GM21390 (cell line): ENCODE measurements at regions not wholly inside any gene's neighbourhood (a gene's known extent, or its start where the extent isn't known, plus 50 kb on each side); places are given as distances from the start of the nearest gene placed in this dataset.

Experiments used
- ATAC-seq: cut with Tn5 transposase; IDR thresholded peaks from one replicate; pipeline ENCODE4 v1.9.1; 2021; ENCODE audit not compliant: unreplicated experiment

- no peak for ATAC-seq
Observed at GRCh38 chr20:11076434-11077105, 402.8 kb upstream of the JAG1 start.

GRCh38 chr20:11077226-11077625, 403.4 kb upstream of the JAG1 start:
- no peak for ATAC-seq

- no peak for ATAC-seq
Observed at GRCh38 chr20:11080010-11080409, 406.2 kb upstream of the JAG1 start.

- ATAC-seq: no peak
Observed at GRCh38 chr20:11080781-11081377, 407.1 kb upstream of the JAG1 start.

- ATAC-seq: no peak
Observed at GRCh38 chr20:11083841-11084240, 410.0 kb upstream of the JAG1 start.

- ATAC-seq: no peak
Observed at GRCh38 chr20:11084508-11084907, 410.7 kb upstream of the JAG1 start.

- ATAC-seq: no peak
Observed at GRCh38 chr20:11086970-11087369, 413.2 kb upstream of the JAG1 start.

GRCh38 chr20:11090751-11091150, 417.0 kb upstream of the JAG1 start:
- ATAC-seq: no peak

GRCh38 chr20:11091511-11091910, 417.7 kb upstream of the JAG1 start:
- ATAC-seq: no peak

- no peak for ATAC-seq
Observed at GRCh38 chr20:11092151-11092550, 418.4 kb upstream of the JAG1 start.

GRCh38 chr20:11094196-11094595, 420.4 kb upstream of the JAG1 start:
- no peak for ATAC-seq

- ATAC-seq: no peak
Observed at GRCh38 chr20:11094711-11095110, 420.9 kb upstream of the JAG1 start.

GRCh38 chr20:11098888-11099287, 425.1 kb upstream of the JAG1 start:
- ATAC-seq: no peak

- no peak for ATAC-seq
Observed at GRCh38 chr20:11101243-11101642, 427.4 kb upstream of the JAG1 start.

- no peak for ATAC-seq
Observed at GRCh38 chr20:11101696-11102095, 427.9 kb upstream of the JAG1 start.

- ATAC-seq: no peak
Observed at GRCh38 chr20:11103866-11104265, 430.1 kb upstream of the JAG1 start.

- ATAC-seq: no peak
Observed at GRCh38 chr20:11108102-11108810, 434.5 kb upstream of the JAG1 start.

- no peak for ATAC-seq
Observed at GRCh38 chr20:11110535-11110934, 436.7 kb upstream of the JAG1 start.

- ATAC-seq: no peak
Observed at GRCh38 chr20:11111191-11111590, 437.4 kb upstream of the JAG1 start.

GRCh38 chr20:11112832-11113231, 439.0 kb upstream of the JAG1 start:
- ATAC-seq: no peak

GRCh38 chr20:11114382-11114781, 440.6 kb upstream of the JAG1 start:
- no peak for ATAC-seq

- no peak for ATAC-seq
Observed at GRCh38 chr20:11117808-11118528, 444.2 kb upstream of the JAG1 start.
